Left ventricle myocardium inferior (tissue), 1 donor: ENCODE measurements at regions not wholly inside any gene's neighbourhood (a gene's known extent, or its start where the extent isn't known, plus 50 kb on each side); places are given as distances from the start of the nearest gene placed in this dataset.
"Not testable (repeated sequence)": the region's sequence is repeated elsewhere in the genome, so short reads cannot be mapped to it uniquely, and the experiment has no call there.

Experiments used
- DNase-seq: peaks from one replicate; pipeline ENCODE4 v3.0.0-alpha.2; 2020
- H3K27ac ChIP-seq: fragments of 200-600 bp; replicated peaks from 2 replicates; pipeline ENCODE4 v1.8.0; 2021
- H3K27me3 ChIP-seq: fragments of 200-600 bp; 2 replicates; pipeline ENCODE4 v1.8.0; 2021; ENCODE audit warnings: low read depth
- H3K36me3 ChIP-seq: fragments of 200-600 bp; 2 replicates; pipeline ENCODE4 v1.8.0; 2021
- H3K4me1 ChIP-seq: fragments of 200-600 bp; 2 replicates; pipeline ENCODE4 v1.8.0; 2021
- H3K4me3 ChIP-seq: fragments of 200-600 bp; 2 replicates; pipeline ENCODE4 v1.8.0; 2021; ENCODE audit warnings: mild to moderate bottlenecking, moderate library complexity
- H3K9me3 ChIP-seq: fragments of 200-600 bp; replicated peaks from 2 replicates; pipeline ENCODE4 v1.8.0; 2021
- intact Hi-C: fragments of 100-400 bp; cut with micrococcal nuclease; formaldehyde crosslinking; loops from one replicate; pipeline ENCODE4 v1.11.0; 2022
- TF ChIP-seq, protein P1 (sequence below): fragments of 200-600 bp; IDR thresholded peaks from 2 replicates; pipeline ENCODE4 v1.8.0; 2021; ENCODE audit warnings: antibody characterized with exemption, mild to moderate bottlenecking, borderline replicate concordance
- donor health status: DM: no; HTN: yes; CAD: no; lungs with severe emphysema.

DNA sequence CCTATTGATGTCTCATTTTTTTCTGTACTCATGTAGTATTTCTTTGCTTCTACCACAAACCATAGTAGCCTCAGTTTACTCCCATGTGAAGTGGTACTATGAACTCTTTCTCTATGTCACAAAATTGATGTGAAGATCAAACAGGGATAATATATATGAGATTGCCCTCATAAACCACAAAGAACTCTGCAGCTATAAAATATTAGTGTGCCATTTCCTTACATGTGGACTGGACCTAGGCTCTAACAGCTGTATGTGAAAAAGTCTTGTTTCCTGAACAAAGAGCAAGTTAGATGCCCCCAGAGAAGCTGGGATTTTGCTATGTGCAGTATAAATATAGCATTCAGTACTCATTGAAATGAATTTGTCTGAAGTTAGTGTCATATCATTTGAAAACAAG lies 412.6 kb upstream of the ADAMTSL1 start:
- Histone ChIP-seq H3K27me3 (no peaks in the 10 kb centered on the region), H3K9me3 (no peaks in the 10 kb centered on the region), H3K36me3 (no peaks in the 10 kb centered on the region), H3K27ac (no peak overlapping the region), H3K4me1 (no peaks in the 10 kb centered on the region), H3K4me3 (no peak overlapping the region)
- intact Hi-C loops, result no loop called here
- no peak for DNase-seq
- TF ChIP-seq, protein P1, sequence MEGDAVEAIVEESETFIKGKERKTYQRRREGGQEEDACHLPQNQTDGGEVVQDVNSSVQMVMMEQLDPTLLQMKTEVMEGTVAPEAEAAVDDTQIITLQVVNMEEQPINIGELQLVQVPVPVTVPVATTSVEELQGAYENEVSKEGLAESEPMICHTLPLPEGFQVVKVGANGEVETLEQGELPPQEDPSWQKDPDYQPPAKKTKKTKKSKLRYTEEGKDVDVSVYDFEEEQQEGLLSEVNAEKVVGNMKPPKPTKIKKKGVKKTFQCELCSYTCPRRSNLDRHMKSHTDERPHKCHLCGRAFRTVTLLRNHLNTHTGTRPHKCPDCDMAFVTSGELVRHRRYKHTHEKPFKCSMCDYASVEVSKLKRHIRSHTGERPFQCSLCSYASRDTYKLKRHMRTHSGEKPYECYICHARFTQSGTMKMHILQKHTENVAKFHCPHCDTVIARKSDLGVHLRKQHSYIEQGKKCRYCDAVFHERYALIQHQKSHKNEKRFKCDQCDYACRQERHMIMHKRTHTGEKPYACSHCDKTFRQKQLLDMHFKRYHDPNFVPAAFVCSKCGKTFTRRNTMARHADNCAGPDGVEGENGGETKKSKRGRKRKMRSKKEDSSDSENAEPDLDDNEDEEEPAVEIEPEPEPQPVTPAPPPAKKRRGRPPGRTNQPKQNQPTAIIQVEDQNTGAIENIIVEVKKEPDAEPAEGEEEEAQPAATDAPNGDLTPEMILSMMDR, result no peak

DNA sequence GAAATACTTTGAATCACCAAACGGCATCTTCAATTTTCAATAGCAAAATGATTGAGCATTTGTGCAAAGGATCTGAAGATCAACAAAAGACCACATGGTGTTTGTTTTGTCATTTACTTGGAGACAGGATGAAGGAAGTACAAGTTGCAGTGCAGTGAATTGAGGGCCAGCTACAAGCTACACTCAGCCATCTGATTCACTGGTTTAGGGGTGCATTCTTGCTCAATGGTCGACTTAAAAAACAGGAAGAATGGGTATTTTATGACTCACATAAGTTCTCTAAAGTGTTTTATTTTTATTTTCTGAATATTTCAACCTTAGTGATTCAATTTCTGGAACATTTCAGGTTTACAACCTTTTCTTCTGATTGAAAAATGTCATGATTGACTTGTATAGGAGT lies 412.1 kb upstream of the ADAMTSL1 start:
- TF ChIP-seq, protein P1, result no peak
- Histone ChIP-seq H3K27ac (no peak overlapping the region), H3K36me3 (no peaks in the 10 kb centered on the region), H3K27me3 (no peaks in the 10 kb centered on the region), H3K4me3 (no peak overlapping the region), H3K4me1 (no peaks in the 10 kb centered on the region), H3K9me3 (no peaks in the 10 kb centered on the region)
- no peak for DNase-seq
- intact Hi-C loops, result no loop called here

DNA sequence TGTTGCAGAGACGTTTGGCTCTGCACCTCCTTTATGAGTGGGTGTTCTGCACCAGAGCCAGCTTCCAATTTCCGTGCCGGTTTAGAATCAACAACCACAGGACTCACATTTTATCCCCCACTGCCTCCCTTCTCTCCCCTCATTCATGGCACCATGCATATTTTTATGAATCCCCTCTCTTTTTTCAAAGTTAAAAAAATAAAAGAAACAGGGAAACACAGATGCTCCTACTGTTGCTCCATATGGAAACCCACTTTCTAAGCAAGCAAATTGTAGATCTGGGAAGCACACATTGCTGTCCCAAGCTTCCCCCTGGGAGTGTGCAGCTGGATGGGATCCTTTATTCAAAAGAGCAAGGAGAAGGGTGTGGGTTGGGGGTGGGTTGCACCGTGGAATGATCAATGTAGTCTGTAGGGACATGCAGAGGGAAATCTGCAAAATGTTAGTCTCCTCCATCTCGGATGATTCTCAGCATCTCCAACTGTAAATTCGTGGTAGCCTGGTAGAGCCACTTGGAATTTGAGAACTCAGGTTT lies 410.0 kb upstream of the ADAMTSL1 start:
- DNase-seq, result no peak
- TF ChIP-seq, protein P1, result no peak
- Histone ChIP-seq H3K9me3 (no peaks in the 10 kb centered on the region), H3K4me1 (no peaks in the 10 kb centered on the region), H3K4me3 (no peak overlapping the region), H3K27me3 (no peaks in the 10 kb centered on the region), H3K36me3 (no peaks in the 10 kb centered on the region), H3K27ac (no peak overlapping the region)
- intact Hi-C loops, result no loop called here

DNA sequence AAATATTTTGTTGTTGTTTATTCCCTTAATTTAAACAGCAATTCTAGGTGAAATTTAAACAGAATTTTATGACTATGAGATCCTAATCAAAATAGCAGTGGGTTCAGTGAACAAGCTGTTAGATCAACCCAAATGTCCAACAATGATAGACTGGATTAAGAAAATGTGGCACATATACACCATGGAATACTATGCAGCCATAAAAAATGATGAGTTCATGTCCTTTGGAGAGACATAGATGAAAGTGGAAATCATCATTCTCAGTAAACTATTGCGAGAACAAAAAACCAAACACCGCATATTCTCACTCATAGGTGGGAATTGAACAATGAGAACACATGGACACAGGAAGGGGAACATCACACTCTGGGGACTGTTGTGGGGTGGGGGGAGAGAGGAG lies 407.3 kb upstream of the ADAMTSL1 start:
- H3K4me1 ChIP-seq, H3K4me3 ChIP-seq, H3K9me3 ChIP-seq, H3K36me3 ChIP-seq, DNase-seq, H3K27ac ChIP-seq, H3K27me3 ChIP-seq, intact Hi-C loops: not testable (repeated sequence)

DNA sequence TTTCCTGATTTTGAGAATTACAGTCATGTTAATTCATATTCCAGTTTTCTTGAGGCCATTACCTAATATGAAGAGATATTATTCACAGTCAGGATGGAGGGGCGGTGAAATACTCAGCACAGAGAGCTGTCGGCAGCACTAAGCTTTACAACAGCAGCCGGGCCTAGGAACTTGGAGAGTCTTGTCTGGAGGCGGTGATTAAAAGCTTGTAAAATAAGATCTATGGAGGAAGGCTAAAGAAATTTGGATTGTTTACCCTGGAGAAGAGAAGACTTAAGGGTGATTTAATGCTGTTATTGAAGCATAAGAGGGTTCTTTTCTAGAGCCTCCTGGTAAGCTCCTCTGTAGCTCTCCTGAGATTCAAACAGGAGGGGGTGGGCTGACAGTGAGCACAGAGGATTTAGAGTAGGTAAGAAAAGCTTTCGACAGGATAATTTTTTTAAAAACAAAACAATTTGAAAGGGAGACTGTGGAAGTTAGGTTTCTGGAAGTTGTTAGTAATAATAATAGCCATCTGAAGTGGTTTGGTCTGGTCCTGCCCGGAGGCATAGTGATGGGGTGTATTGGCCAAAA lies 406.3 kb upstream of the ADAMTSL1 start:
- Histone ChIP-seq H3K27me3 (no peaks in the 10 kb centered on the region), H3K4me1 (peaks cover 7% of the 10 kb centered on the region), H3K9me3 (no peaks in the 10 kb centered on the region), H3K27ac (no peak overlapping the region), H3K36me3 (no peaks in the 10 kb centered on the region), H3K4me3 (no peak overlapping the region)
- intact Hi-C loops, result no loop called here
- TF ChIP-seq, protein P1, result no peak
- DNase-seq, result no peak

DNA sequence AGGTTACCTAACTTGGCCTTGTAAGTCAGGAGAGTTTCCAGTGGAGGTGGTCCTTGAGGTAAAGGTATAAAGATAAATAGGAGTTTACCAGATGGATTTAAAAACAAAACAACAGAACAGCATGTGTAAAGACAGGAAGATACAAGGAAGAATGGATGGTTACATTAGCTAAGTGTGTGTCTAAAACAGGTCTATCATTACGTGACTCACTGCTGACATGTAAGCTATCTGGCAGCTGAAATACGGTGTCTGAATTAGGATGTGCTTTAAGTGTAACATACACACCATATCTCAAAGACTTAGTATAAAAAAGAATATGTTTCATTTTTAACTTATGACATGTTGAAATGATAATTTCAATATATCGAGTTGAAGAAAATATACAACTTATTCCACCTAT lies 405.1 kb upstream of the ADAMTSL1 start:
- Histone ChIP-seq H3K4me3 (no peak overlapping the region), H3K27me3 (no peaks in the 10 kb centered on the region), H3K36me3 (no peaks in the 10 kb centered on the region), H3K27ac (no peak overlapping the region), H3K4me1 (peaks cover 7% of the 10 kb centered on the region), H3K9me3 (no peaks in the 10 kb centered on the region)
- intact Hi-C loops, result no loop called here
- TF ChIP-seq, protein P1, result no peak
- no peak for DNase-seq
